OCI-LY1 (cell line): ENCODE measurements at regions not wholly inside any gene's neighbourhood (a gene's known extent, or its start where the extent isn't known, plus 50 kb on each side); places are given as distances from the start of the nearest gene placed in this dataset.

ENCODE experiments used
- EZH2 ChIP-seq: fragments of 200-600 bp; sonication (generic), shearing (Covaris generic); IDR thresholded peaks from 2 replicates; pipeline ENCODE4 v1.8.0; 2017; ENCODE audit warnings: borderline replicate concordance, mixed run types, mild to moderate bottlenecking, antibody characterized with exemption, low read length, moderate library complexity, mixed read lengths
- TF ChIP-seq, protein P1 (sequence below): fragments of 200-600 bp; sonication (generic), shearing (Covaris generic); IDR thresholded peaks from 2 replicates; pipeline ENCODE4 v1.5.1; 2017; ENCODE audit warnings: mild to moderate bottlenecking, antibody characterized with exemption, low read length, moderate library complexity, mixed read lengths

DNA sequence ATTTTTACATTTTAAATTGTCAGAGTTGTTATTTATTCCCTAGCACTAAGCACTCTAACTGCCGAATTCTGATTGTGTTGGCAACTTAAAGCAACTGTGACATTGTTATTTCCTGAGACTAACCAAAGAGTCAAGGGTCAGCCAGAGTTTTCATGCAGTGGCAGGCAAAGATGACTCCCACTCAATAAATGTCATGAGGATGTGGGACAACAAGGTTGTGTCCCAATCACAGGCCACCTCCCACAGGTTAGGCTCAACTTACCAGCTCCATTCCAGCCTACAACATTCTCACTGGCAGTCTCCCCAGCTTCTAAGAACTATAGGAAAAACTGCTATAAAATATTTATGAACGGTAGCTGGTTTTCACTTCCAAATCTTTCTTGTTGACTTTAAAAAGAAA, 80.1 kb downstream of the RSL24D1 start:
- TF ChIP-seq, protein P1, sequence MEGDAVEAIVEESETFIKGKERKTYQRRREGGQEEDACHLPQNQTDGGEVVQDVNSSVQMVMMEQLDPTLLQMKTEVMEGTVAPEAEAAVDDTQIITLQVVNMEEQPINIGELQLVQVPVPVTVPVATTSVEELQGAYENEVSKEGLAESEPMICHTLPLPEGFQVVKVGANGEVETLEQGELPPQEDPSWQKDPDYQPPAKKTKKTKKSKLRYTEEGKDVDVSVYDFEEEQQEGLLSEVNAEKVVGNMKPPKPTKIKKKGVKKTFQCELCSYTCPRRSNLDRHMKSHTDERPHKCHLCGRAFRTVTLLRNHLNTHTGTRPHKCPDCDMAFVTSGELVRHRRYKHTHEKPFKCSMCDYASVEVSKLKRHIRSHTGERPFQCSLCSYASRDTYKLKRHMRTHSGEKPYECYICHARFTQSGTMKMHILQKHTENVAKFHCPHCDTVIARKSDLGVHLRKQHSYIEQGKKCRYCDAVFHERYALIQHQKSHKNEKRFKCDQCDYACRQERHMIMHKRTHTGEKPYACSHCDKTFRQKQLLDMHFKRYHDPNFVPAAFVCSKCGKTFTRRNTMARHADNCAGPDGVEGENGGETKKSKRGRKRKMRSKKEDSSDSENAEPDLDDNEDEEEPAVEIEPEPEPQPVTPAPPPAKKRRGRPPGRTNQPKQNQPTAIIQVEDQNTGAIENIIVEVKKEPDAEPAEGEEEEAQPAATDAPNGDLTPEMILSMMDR, result no peak
- TF ChIP-seq EZH2, result no peak
